ENCODE measurements at regions not wholly inside any gene's neighbourhood (a gene's known extent, or its start where the extent isn't known, plus 50 kb on each side); places are given as distances from the start of the nearest gene placed in this dataset.
"Not testable (repeated sequence)": the region's sequence is repeated elsewhere in the genome, so short reads cannot be mapped to it uniquely, and the experiment has no call there.

DNA sequence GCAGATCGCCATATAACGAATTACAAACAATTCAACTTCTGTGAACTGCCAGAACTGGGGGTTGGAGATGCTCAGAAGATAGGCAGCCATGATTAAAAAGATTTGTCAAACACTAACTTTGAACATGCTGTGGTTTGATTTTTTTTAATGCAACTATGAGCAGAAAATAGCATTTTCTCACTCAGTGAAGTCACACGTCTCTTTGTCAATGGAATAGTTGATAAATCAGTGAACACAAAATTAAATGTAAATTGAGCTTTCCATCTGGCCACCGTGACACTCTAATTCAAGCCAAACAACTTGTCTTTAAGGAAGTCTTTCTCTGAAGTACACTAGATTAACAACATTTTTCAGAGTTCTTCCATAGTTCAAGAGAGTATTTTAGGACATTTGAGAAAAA is 228.6 kb upstream of the LINC00305 start:
- TF ChIP-seq, protein P1, sequence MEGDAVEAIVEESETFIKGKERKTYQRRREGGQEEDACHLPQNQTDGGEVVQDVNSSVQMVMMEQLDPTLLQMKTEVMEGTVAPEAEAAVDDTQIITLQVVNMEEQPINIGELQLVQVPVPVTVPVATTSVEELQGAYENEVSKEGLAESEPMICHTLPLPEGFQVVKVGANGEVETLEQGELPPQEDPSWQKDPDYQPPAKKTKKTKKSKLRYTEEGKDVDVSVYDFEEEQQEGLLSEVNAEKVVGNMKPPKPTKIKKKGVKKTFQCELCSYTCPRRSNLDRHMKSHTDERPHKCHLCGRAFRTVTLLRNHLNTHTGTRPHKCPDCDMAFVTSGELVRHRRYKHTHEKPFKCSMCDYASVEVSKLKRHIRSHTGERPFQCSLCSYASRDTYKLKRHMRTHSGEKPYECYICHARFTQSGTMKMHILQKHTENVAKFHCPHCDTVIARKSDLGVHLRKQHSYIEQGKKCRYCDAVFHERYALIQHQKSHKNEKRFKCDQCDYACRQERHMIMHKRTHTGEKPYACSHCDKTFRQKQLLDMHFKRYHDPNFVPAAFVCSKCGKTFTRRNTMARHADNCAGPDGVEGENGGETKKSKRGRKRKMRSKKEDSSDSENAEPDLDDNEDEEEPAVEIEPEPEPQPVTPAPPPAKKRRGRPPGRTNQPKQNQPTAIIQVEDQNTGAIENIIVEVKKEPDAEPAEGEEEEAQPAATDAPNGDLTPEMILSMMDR (conservative IDR thresholded peaks at IDR 0.05 in 1 of 2, IDR thresholded peaks at IDR 0.05 in 1 of 2; ENCODE audit: low read depth in 1 of 2, low read length in 2 of 2): no peak
- no peak for TF ChIP-seq EZH2 (IDR thresholded peaks at IDR 0.05; ENCODE audit: low read length, missing control alignments)
- Histone ChIP-seq H3K4me1 (ENCODE audit: control insufficient read depth, extremely low read depth, insufficient read depth, low read length) (no peaks in the 10 kb centered on the region), H3K36me3 (ENCODE audit: control insufficient read depth, insufficient read depth, low read length) (no peaks in the 10 kb centered on the region), H3K9me3 (ENCODE audit: control insufficient read depth, insufficient read depth, low read depth, low read length) (no peaks in the 10 kb centered on the region), H3K27me3 (ENCODE audit: control insufficient read depth, insufficient read depth, low read length) (no peaks in the 10 kb centered on the region), H3K27ac (ENCODE audit: insufficient read depth, low read length) (no peak overlapping the region), H3K9ac (ENCODE audit: insufficient read depth, low read length) (no peak overlapping the region), H3K79me2 (ENCODE audit: control insufficient read depth, insufficient read depth, low read length) (no peaks in the 10 kb centered on the region), H3K4me2 (ENCODE audit: extremely low read depth, insufficient read depth, low read length) (no peak overlapping the region), H4K20me1 (ENCODE audit: control insufficient read depth, extremely low read depth, insufficient read depth, low read length) (no peaks in the 10 kb centered on the region), H2AFZ (ENCODE audit: low read length) (no peak overlapping the region), H3K4me3 (replicated peaks in 1 of 4; ENCODE audit: control extremely low read depth in 1 of 4, insufficient read depth in 1 of 4, low read depth in 3 of 4, low read length in 4 of 4) (no peak overlapping the region)
- no peak for DNase-seq (ENCODE audit: low read depth in 2 of 2)

DNA sequence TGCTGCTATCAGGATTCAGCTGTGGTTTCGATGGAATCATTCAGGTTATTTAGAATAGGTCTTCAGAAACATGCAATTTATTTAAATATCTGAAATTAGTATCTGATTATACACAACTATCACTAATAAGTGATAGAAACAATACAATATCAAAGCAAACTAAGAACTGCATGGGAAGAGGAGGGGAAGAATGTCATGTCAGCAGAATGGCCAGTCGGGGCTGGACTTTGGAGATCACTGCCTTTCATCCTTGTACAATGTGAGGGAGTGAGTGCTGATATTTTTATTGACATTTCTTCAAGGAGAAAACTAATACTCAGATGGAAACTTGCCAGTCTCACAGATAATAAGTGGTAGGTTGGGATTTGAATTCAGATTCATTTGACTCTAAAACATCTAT is 224.0 kb upstream of the LINC00305 start:
- Histone ChIP-seq H3K27ac (ENCODE audit: insufficient read depth, low read length) (no peak overlapping the region), H3K9me3 (ENCODE audit: control insufficient read depth, insufficient read depth, low read depth, low read length) (no peaks in the 10 kb centered on the region), H4K20me1 (ENCODE audit: control insufficient read depth, extremely low read depth, insufficient read depth, low read length) (no peaks in the 10 kb centered on the region), H2AFZ (ENCODE audit: low read length) (no peak overlapping the region), H3K27me3 (ENCODE audit: control insufficient read depth, insufficient read depth, low read length) (no peaks in the 10 kb centered on the region), H3K9ac (ENCODE audit: insufficient read depth, low read length) (no peak overlapping the region), H3K4me1 (ENCODE audit: control insufficient read depth, extremely low read depth, insufficient read depth, low read length) (no peaks in the 10 kb centered on the region), H3K36me3 (ENCODE audit: control insufficient read depth, insufficient read depth, low read length) (no peaks in the 10 kb centered on the region), H3K4me2 (ENCODE audit: extremely low read depth, insufficient read depth, low read length) (no peak overlapping the region), H3K79me2 (ENCODE audit: control insufficient read depth, insufficient read depth, low read length) (no peaks in the 10 kb centered on the region), H3K4me3 (replicated peaks in 1 of 4; ENCODE audit: control extremely low read depth in 1 of 4, insufficient read depth in 1 of 4, low read depth in 3 of 4, low read length in 4 of 4) (no peak overlapping the region)
- DNase-seq (ENCODE audit: low read depth in 2 of 2): no peak
- TF ChIP-seq EZH2 (IDR thresholded peaks at IDR 0.05; ENCODE audit: low read length, missing control alignments): no peak
- TF ChIP-seq, protein P1 (conservative IDR thresholded peaks at IDR 0.05 in 1 of 2, IDR thresholded peaks at IDR 0.05 in 1 of 2; ENCODE audit: low read depth in 1 of 2, low read length in 2 of 2): no peak

DNA sequence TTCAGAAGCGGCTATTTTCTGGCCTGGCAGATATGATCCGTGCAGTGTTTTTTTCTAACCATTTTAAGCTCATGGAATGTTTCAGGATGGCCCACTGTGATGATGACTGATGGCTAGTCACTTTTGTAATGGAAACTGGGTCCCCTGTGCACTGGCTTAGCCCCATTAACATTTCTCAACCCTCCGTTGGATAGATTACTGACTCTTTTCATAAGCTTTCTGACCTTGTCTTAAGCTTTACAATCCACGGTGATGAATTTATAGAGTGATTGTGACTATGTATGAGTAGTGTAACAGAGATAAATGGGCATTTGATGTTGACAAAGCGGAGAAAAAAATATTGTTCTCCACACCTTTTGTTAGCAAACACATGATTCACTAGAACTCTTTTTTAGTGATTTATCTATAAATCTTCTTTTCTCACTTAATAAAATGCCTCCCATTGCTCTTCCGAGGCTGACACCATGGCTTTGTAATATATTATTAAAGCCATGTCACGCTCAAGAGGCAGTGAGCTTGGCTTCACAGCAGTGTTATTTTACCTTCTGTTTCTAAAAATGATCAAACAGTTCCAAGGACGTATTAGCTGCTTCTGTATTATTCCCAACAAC is 221.0 kb upstream of the LINC00305 start:
- not testable (repeated sequence) for DNase-seq (ENCODE audit: low read depth in 2 of 2); H3K36me3 ChIP-seq (ENCODE audit: control insufficient read depth, insufficient read depth, low read length); H2AFZ ChIP-seq (ENCODE audit: low read length); H3K79me2 ChIP-seq (ENCODE audit: control insufficient read depth, insufficient read depth, low read length); H4K20me1 ChIP-seq (ENCODE audit: control insufficient read depth, extremely low read depth, insufficient read depth, low read length); H3K9ac ChIP-seq (ENCODE audit: insufficient read depth, low read length); H3K4me2 ChIP-seq (ENCODE audit: extremely low read depth, insufficient read depth, low read length); H3K27ac ChIP-seq (ENCODE audit: insufficient read depth, low read length); H3K27me3 ChIP-seq (ENCODE audit: control insufficient read depth, insufficient read depth, low read length); H3K9me3 ChIP-seq (ENCODE audit: control insufficient read depth, insufficient read depth, low read depth, low read length); H3K4me3 ChIP-seq (replicated peaks in 1 of 4; ENCODE audit: control extremely low read depth in 1 of 4, insufficient read depth in 1 of 4, low read depth in 3 of 4, low read length in 4 of 4); H3K4me1 ChIP-seq (ENCODE audit: control insufficient read depth, extremely low read depth, insufficient read depth, low read length)

All from fibroblast of lung (primary cell).